Dermis blood vessel endothelial cell (primary cell): ENCODE measurements at regions not wholly inside any gene's neighbourhood (a gene's known extent, or its start where the extent isn't known, plus 50 kb on each side); places are given as distances from the start of the nearest gene placed in this dataset.

Source experiments
- DNase-seq: peaks from one replicate; pipeline ENCODE4 v3.0.0; 2010

DNA sequence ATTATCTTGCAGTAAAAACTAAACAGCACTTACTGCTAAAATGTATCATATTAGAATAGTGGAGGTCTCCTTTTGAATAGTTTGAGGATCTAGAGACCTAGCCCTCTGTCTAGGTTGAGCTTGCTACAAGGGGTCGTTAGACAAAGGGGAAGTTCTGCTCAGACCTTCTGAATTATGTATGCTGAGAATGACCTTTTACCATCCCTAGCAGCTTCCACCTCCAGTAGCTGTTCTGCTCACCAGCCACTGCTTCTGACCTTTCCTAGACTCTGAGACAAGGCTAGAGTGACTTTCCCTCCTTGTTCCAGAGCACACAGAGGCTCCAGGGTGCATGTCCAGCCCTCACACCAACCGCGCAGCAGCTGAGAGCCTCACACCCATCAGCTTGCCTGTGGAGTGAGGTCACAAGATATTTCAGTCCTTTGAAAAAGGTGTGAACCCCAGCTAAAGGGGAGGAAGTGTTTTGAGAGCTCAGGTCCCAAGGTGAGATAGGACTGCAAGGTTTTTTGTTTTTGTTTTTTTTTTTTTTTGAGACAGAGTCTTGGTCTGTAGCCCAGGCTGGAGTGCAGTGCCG, 289.3 kb upstream of the TNP1 start:
- DNase-seq: no peak

GRCh38 chr2:217147818-217148217, 288.0 kb upstream of the TNP1 start:
- DNase-seq: no peak

- no peak for DNase-seq
These were observed 287.1 kb upstream of the TNP1 start for GRCh38 chr2:217146956-217147355.

DNA sequence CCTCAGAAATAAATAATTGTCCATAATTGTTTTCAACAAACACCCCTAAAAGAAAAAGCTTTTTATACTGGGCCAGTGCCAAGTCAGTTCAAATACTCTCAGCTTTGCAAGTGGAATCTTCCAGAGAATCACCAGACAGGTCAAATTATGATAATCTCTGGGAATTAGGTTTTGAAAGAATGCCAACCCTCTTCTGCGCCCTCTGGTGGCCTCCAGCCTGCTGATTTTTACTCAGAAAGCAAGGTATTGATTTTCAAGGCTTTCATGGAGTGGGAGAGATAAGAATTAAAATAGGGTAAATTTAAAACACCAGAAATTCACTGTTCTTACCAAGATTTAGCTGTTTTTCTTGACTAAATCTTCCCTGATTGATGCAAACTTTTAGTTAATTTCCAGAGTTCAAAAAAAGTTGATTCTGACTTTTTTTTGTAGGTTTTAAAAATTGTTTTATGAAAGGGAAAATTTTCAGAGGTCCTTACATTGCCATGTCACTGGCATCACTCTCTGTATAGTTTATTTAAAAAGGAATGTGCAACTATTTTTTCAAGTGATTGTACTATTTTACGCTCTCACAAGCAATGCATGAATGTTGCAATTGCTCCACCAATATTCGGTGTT, 282.9 kb upstream of the TNP1 start:
- DNase-seq: peak; percentile 62

GRCh38 chr2:217138284-217138683, 278.4 kb upstream of the TNP1 start:
- DNase-seq: no peak

GRCh38 chr2:217127744-217128143, 267.9 kb upstream of the TNP1 start:
- DNase-seq: no peak

- no peak for DNase-seq
These were observed 265.1 kb upstream of the TNP1 start for GRCh38 chr2:217125014-217125413.

DNA sequence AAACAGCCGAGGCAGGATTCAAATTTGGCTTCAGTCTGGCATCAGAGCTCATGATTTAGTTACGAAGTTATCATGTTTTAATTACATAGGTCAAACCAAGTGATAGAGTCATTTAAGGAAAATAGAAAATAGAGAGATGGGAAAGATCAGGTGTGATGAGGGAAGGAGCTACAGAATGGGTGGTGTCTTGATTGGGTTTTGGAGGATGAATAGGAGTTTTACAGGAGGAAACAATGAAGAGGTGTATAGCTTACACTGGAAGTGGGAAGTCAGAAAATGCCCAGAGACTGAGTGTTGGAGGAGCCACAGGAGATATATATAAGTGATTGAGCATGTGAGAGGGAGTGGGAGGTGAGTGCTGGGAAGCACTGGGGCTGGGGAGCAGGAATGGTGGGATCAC, 264.2 kb upstream of the TNP1 start:
- DNase-seq: no peak

GRCh38 chr2:217121565-217121964, 261.7 kb upstream of the TNP1 start:
- DNase-seq: no peak

DNA sequence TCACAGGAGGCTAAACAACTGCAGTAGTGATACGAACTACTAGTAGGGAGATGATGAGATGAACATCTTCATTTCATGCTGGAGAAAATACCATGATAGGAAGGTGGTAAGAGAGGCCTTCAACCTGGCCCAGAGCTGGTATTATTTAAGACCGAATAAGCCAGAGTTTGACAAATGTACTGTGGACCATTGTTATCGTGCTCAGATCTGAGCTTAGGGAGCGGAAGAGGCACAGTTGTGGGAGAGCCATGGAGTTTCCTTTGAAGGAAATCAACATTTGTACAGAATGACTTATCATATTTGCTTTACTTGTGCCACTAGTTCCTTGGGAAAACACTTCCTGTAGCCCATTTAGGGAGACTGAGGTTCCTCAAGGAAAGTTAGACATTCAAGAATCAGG, 260.6 kb upstream of the TNP1 start:
- peak; percentile 7 for DNase-seq

DNA sequence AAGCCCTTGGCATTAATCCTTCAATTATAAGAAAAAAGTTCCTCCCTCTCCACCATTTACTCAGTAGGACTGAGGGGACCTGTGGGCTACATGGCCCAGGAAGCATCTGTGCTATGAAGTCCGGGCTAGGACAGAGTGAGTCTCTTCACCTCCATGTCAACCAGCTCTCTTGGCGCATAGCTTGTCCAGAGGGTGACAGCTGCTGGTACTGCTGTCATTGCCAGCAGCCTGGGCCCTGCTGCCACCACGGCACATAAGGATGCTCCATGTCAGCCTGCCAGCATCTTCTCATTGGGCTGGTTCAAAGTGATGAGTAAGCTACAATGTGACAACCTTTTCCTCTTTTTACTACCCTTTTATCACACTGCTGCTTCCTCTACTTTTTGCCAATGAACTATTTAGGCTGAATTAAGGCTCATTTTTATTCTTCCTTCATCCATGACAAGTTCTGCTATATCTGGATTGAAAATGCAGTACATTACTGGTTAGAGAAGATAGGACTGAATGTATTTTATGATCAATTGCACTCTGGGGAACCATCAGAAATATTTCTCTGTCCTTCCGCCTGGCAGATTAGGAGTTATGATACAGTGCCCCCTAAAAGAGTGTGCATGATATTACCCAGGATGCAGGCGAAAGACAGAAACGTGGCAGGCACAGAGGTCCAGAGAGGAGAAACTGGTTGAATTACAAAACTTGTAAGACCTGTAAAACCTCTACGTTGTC, 258.9 kb upstream of the TNP1 start:
- no peak for DNase-seq

DNA sequence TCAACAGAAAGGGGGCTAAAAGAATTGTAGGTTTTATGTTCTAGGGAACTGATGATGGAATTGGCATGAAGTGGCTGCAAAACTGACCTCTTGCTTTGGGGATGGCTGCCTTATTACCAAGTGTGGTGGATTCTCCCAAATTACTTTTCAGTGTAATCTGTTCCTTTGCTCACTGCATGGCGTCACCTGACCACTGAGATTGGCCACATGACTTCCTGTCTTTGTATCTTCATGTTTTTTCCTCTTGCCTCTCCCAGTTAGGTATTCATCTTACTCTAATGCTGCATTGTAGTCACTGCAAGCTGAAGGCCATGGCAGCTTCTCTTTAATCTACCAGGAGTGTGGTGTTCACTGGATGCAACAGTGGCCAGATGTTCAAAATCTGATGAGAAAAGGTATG, 257.7 kb upstream of the TNP1 start:
- DNase-seq: no peak

GRCh38 chr2:217116610-217117009, 256.7 kb upstream of the TNP1 start:
- DNase-seq: no peak

DNA sequence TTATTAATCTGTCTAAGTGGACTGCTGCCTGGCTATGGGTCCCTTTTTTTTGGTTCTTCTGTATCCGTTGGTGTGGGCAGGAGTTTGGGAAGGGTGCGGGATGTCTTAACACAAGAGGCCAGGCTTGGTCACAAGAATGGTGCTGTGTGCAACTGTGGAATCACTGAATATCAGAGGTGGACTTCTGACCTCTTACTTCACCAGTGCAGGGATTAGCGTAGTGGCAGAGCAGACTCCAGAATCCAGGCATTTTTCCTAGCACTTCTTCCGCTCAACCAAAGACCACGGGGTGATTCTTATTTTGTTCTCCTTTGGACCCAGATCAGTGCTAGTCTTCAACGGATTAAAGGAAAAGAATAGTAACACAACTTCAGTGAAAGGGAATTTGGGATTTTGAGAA, 254.3 kb upstream of the TNP1 start:
- DNase-seq: no peak

DNA sequence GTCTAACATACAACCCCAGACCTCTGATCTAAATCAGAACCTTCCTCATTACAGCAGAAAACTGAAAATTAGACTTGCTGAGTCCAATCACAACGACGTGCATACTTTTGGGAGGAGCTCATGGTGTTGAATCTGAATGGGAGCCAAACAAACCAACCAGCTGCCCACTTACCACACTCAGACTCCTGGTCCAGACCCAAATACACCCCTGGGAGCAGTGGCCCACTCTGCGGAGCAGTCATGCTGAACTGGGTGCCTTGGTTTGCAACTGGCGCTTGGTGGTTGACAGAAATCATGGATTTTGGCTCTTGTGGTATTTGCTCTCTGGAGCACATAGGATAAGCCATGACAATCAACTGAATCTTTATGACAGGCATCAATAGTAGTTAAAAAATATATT, 253.6 kb upstream of the TNP1 start:
- DNase-seq: no peak

GRCh38 chr2:217110550-217110949, 250.7 kb upstream of the TNP1 start:
- DNase-seq: no peak

- DNase-seq: no peak
These were observed 248.7 kb upstream of the TNP1 start for GRCh38 chr2:217108575-217109027.

- DNase-seq: no peak
These were observed 248.2 kb upstream of the TNP1 start for GRCh38 chr2:217108086-217108485.

DNA sequence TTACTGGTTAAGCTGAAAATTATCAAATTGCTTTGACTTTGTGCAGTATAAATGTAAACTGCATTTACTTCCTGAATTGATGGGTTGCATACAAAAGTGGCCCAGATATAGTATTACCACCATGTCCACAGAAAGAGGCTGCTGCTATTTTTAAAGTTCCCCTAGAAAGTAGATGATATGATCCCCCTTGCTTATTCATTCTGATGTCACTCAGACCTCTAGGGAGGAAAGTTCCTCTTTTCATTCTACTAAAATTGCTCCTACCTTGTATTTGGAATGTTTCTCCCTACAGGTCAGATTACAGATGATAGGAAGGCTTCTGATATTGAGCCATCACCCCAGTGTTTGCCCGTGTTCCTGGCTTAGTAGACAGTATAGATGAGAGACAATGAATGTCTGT, 247.6 kb upstream of the TNP1 start:
- no peak for DNase-seq

- no peak for DNase-seq
These were observed 246.8 kb upstream of the TNP1 start for GRCh38 chr2:217106650-217107014.

GRCh38 chr2:217105733-217106649, 246.1 kb upstream of the TNP1 start:
- peak; percentile 48 for DNase-seq

DNA sequence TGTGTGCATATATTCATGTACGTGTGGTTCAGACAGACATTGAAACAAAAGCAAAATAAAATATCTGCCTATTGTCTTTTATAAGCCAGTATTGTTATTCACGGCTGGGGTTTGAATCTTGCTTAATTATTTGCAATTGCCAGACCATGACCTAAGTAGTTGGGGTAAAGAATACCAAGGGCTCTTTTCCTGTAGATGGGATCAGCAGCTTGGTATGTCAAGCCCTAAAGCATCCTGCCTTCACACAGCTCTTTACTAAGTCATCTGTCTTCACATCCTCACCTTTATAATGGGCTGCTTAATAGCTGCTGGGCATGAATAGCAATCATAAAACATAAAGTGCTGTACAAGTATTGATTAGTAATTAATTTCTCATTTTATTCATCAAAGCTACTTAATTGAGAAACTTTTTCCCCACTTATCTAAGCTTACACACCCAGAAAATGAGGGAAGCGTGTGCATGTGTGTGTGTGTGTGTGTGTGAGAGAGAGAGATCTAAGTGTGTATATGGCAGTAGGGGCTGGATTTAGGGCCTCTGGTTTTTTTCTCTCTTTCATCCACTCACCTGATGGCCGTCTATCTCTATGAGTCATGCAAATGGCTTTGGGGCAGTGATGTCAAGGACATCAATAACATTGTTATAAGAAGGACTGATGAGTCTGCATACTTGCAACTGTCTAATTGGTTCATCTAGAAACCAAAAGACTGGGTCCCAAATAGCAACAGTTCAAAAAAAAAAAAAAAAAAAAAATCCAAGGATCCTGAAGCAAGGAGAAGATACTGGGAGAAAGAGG, 244.1 kb upstream of the TNP1 start:
- DNase-seq: no peak
